Stimulated activated CD4-positive, alpha-beta T cell treated with anti-CD3 and anti-CD28 coated beads, Interleukin-2, amount 100 ng/mL, for 48 hours (primary cell): ENCODE measurements at regions not wholly inside any gene's neighbourhood (a gene's known extent, or its start where the extent isn't known, plus 50 kb on each side); places are given as distances from the start of the nearest gene placed in this dataset.
"Not testable (repeated sequence)": the region's sequence is repeated elsewhere in the genome, so short reads cannot be mapped to it uniquely, and the experiment has no call there.

ENCODE experiments used
- DNase-seq, 2 donors: peaks; one replicate each; pipeline ENCODE4 v3.0.0-alpha.2; 2020

GRCh38 chr14:82636426-82636825, 1102.8 kb upstream of the SEL1L start:
- DNase-seq, result no peak

- DNase-seq, result no peak
Measured at GRCh38 chr14:82641050-82641540, 1107.4 kb upstream of the SEL1L start.

GRCh38 chr14:82642425-82642824, 1108.8 kb upstream of the SEL1L start:
- DNase-seq, result no peak

- no peak for DNase-seq
Measured at GRCh38 chr14:82647088-82647810, 1113.6 kb upstream of the SEL1L start.

- DNase-seq, result no peak
Measured at GRCh38 chr14:82655770-82656169, 1122.1 kb upstream of the SEL1L start.

- DNase-seq, result no peak
Measured at GRCh38 chr14:82657186-82657675, 1123.6 kb upstream of the SEL1L start.

- DNase-seq, result no peak
Measured at GRCh38 chr14:82661258-82661657, 1127.6 kb upstream of the SEL1L start.

GRCh38 chr14:82667006-82667405, 1133.4 kb upstream of the SEL1L start:
- DNase-seq, result no peak

- DNase-seq, result no peak
Measured at GRCh38 chr14:82667501-82667900, 1133.8 kb upstream of the SEL1L start.

GRCh38 chr14:82676403-82676802, 1142.8 kb upstream of the SEL1L start:
- no peak for DNase-seq

GRCh38 chr14:82689948-82690347, 1156.3 kb upstream of the SEL1L start:
- no peak for DNase-seq

GRCh38 chr14:82691191-82691590, 1157.5 kb upstream of the SEL1L start:
- DNase-seq, result not testable (repeated sequence)

GRCh38 chr14:82694820-82695219, 1161.2 kb upstream of the SEL1L start:
- no peak for DNase-seq

GRCh38 chr14:82704218-82704617, 1170.6 kb upstream of the SEL1L start:
- DNase-seq, result no peak

- DNase-seq, result peak; percentile 26 to 37
Measured at GRCh38 chr14:82710267-82710841, 1176.7 kb upstream of the SEL1L start.

GRCh38 chr14:82719617-82720016, 1186.0 kb upstream of the SEL1L start:
- no peak for DNase-seq

GRCh38 chr14:82720431-82720830, 1186.8 kb upstream of the SEL1L start:
- DNase-seq, result no peak

GRCh38 chr14:82720946-82721345, 1187.3 kb upstream of the SEL1L start:
- DNase-seq, result no peak

GRCh38 chr14:82724316-82724715, 1190.7 kb upstream of the SEL1L start:
- no peak for DNase-seq

- DNase-seq, result no peak
Measured at GRCh38 chr14:82725213-82725612, 1191.6 kb upstream of the SEL1L start.

GRCh38 chr14:82731526-82731925, 1197.9 kb upstream of the SEL1L start:
- DNase-seq, result no peak

- DNase-seq, result no peak
Measured at GRCh38 chr14:82740547-82740946, 1206.9 kb upstream of the SEL1L start.

- DNase-seq, result no peak
Measured at GRCh38 chr14:82755476-82755875, 1221.8 kb upstream of the SEL1L start.

GRCh38 chr14:82755923-82756322, 1222.3 kb upstream of the SEL1L start:
- DNase-seq, result no peak

GRCh38 chr14:82757776-82758175, 1224.1 kb upstream of the SEL1L start:
- DNase-seq, result no peak
